ENCODE measurements at regions not wholly inside any gene's neighbourhood (a gene's known extent, or its start where the extent isn't known, plus 50 kb on each side); places are given as distances from the start of the nearest gene placed in this dataset.

GRCh38 chr9:13382595-13382994 lies 103.1 kb upstream of the MPDZ start:
- no peak overlapping the region for H3K4me3 ChIP-seq
- H3K9me3 ChIP-seq: peaks cover 0 to 15% (median 0%) of the 10 kb centered on the region in 3 donors
- H3K4me1 ChIP-seq: peaks cover 0 to 4% (median 0%) of the 10 kb centered on the region in 3 donors
- H3K27ac ChIP-seq: no peak overlapping the region
- WGBS, 2 donors (ENCODE audit: low coverage in 1 of 2): 55 to 66% methylated on average over 3 to 5 of the region's 5 CpGs
- ATAC-seq: no peak
- TF ChIP-seq POLR2A (IDR thresholded peaks at IDR 0.05) (no peak), CTCF (IDR thresholded peaks at IDR 0.05) (no peak), POLR2AphosphoS5 (IDR thresholded peaks at IDR 0.05) (no peak), EP300 (IDR thresholded peaks at IDR 0.05) (no peak)
- H3K36me3 ChIP-seq: no peaks in the 10 kb centered on the region
- H3K27me3 ChIP-seq: no peaks in the 10 kb centered on the region

GRCh38 chr9:13380903-13381302 lies 101.4 kb upstream of the MPDZ start:
- no peak for ATAC-seq
- H3K27ac ChIP-seq: no peak overlapping the region

GRCh38 chr9:13378154-13378553 lies 98.7 kb upstream of the MPDZ start:
- TF ChIP-seq POLR2A (IDR thresholded peaks at IDR 0.05) (no peak), CTCF (IDR thresholded peaks at IDR 0.05) (no peak), POLR2AphosphoS5 (IDR thresholded peaks at IDR 0.05) (no peak), EP300 (IDR thresholded peaks at IDR 0.05) (no peak)
- ATAC-seq: no peak
- WGBS, 2 donors (ENCODE audit: low coverage in 1 of 2): 19 to 46% methylated on average over 2 of the region's 2 CpGs
- no peak overlapping the region for H3K27ac ChIP-seq
- H3K27me3 ChIP-seq: no peaks in the 10 kb centered on the region
- no peaks in the 10 kb centered on the region for H3K9me3 ChIP-seq
- no peaks in the 10 kb centered on the region for H3K4me1 ChIP-seq
- no peaks in the 10 kb centered on the region for H3K36me3 ChIP-seq
- no peak overlapping the region for H3K4me3 ChIP-seq

More at GRCh38 chr9:13380903-13381302, 101.4 kb upstream of the MPDZ start:
- no peaks in the 10 kb centered on the region for H3K36me3 ChIP-seq
- H3K9me3 ChIP-seq: peaks cover 0 to 15% (median 0%) of the 10 kb centered on the region in 3 donors
- no peaks in the 10 kb centered on the region for H3K4me1 ChIP-seq
- TF ChIP-seq POLR2A (IDR thresholded peaks at IDR 0.05) (no peak), POLR2AphosphoS5 (IDR thresholded peaks at IDR 0.05) (no peak), EP300 (IDR thresholded peaks at IDR 0.05) (no peak), CTCF (IDR thresholded peaks at IDR 0.05) (no peak)
- WGBS, 2 donors (ENCODE audit: low coverage in 1 of 2): 92 to 96% methylated on average over 2 to 3 of the region's 3 CpGs
- H3K27me3 ChIP-seq: no peaks in the 10 kb centered on the region
- no peak overlapping the region for H3K4me3 ChIP-seq

GRCh38 chr9:13377171-13377925 lies 97.9 kb upstream of the MPDZ start:
- no peak for ATAC-seq

More at GRCh38 chr9:13377171-13377925, 97.9 kb upstream of the MPDZ start:
- H3K9me3 ChIP-seq: no peaks in the 10 kb centered on the region
- H3K27me3 ChIP-seq: no peaks in the 10 kb centered on the region
- H3K4me1 ChIP-seq: no peaks in the 10 kb centered on the region
- H3K27ac ChIP-seq: no peak overlapping the region
- H3K4me3 ChIP-seq: no peak overlapping the region
- WGBS, 2 donors (ENCODE audit: low coverage in 1 of 2): 45 to 56% methylated on average over 3 of the region's 3 CpGs
- no peaks in the 10 kb centered on the region for H3K36me3 ChIP-seq
- TF ChIP-seq CTCF (IDR thresholded peaks at IDR 0.05) (no peak), POLR2AphosphoS5 (IDR thresholded peaks at IDR 0.05) (no peak), POLR2A (IDR thresholded peaks at IDR 0.05) (no peak), EP300 (IDR thresholded peaks at IDR 0.05) (no peak)

All from gastroesophageal sphincter (tissue), 4 donors.